Sigmoid colon (tissue), 6 donors: ENCODE measurements at regions not wholly inside any gene's neighbourhood (a gene's known extent, or its start where the extent isn't known, plus 50 kb on each side); places are given as distances from the start of the nearest gene placed in this dataset.

Experiments
- DNase-seq: peaks from one replicate; pipeline ENCODE4 v3.0.0-alpha.2; 2019
- H3K27ac ChIP-seq, 4 donors: fragments of 200-600 bp; sonication (generic); one replicate each; pipeline ENCODE4 v1.5.1; 2016 to 2019; ENCODE audit warnings: mild to moderate bottlenecking in 1 of 4
- H3K27me3 ChIP-seq, 3 donors: fragments of 200-600 bp; sonication (generic); one replicate each; pipeline ENCODE4 v1.5.1; 2019; ENCODE audit warnings: mild to moderate bottlenecking in 1 of 3
- H3K36me3 ChIP-seq, 4 donors: fragments of 200-600 bp; sonication (generic); one replicate each; pipeline ENCODE4 v1.5.1; 2016 to 2019
- H3K4me1 ChIP-seq, 4 donors: fragments of 200-600 bp; sonication (generic); one replicate each; pipeline ENCODE4 v1.5.1; 2017 to 2019
- H3K4me3 ChIP-seq, 4 donors: fragments of 200-600 bp; sonication (generic); one replicate each; pipeline ENCODE4 v1.5.1; 2017 to 2019; ENCODE audit warnings: mild to moderate bottlenecking in 2 of 4, moderate library complexity in 1 of 4
- H3K9me3 ChIP-seq, 4 donors: fragments of 200-600 bp in 3 of 4; sonication (generic) in 3 of 4; one replicate each; pipeline versions ENCODE4 v1.5.1 to v1.6.1; 2013 to 2019
- CTCF ChIP-seq, 4 experiments: fragments of 450-650 bp in 3 of 4; fragments of 200-600 bp in 1 of 4; IDR thresholded peaks; one replicate each; pipeline ENCODE4 v1.5.1; 2016 to 2019; ENCODE audit warnings: antibody characterized with exemption in 4 of 4, mild to moderate bottlenecking in 3 of 4, moderate library complexity in 2 of 4
- EP300 ChIP-seq, 4 donors: sonication (generic); formaldehyde crosslinking; IDR thresholded peaks; one replicate each; pipeline ENCODE4 v1.6.1; 2017; ENCODE audit warnings: antibody characterized with exemption in 4 of 4
- POLR2A ChIP-seq, 2 donors: fragments of 450-650 bp; IDR thresholded peaks; one replicate each; pipeline ENCODE4 v1.6.1; 2016; ENCODE audit warnings: antibody characterized with exemption in 2 of 2, mild to moderate bottlenecking in 2 of 2, moderate library complexity in 2 of 2
- POLR2AphosphoS5 ChIP-seq, 4 donors: sonication (generic); formaldehyde crosslinking; IDR thresholded peaks; one replicate each; pipeline ENCODE4 v1.6.1; 2017; ENCODE audit warnings: antibody characterized with exemption in 4 of 4
- WGBS, 2 donors: extraction: QIAGEN DNeasy Blood & Tissue Kit; methylation state at CpG; one replicate each; pipeline ENCODE4 v1.1.7; 2013; 5-methylcytosine and 5-hydroxymethylcytosine counted together
- intact Hi-C: fragments of 100-400 bp; cut with DNase I; formaldehyde crosslinking; loops from one replicate; pipeline ENCODE4 v1.15.1; 2023
- donor health status: healthy with polysubstance abuse.
- donor health status: healthy.

GRCh38 chr1:229947968-229948367 lies 119.1 kb upstream of the GALNT2 start:
- no peak for TF ChIP-seq CTCF (IDR thresholded peaks at IDR 0.05)
- no peak for TF ChIP-seq POLR2AphosphoS5 (IDR thresholded peaks at IDR 0.05)
- no peak for TF ChIP-seq EP300 (IDR thresholded peaks at IDR 0.05)
- no peak for TF ChIP-seq POLR2A (IDR thresholded peaks at IDR 0.05)
- DNase-seq: no peak
- no peaks in the 10 kb centered on the region for H3K27me3 ChIP-seq
- no peaks in the 10 kb centered on the region for H3K36me3 ChIP-seq
- H3K4me3 ChIP-seq: no peak overlapping the region
- no peaks in the 10 kb centered on the region for H3K4me1 ChIP-seq
- no peak overlapping the region for H3K27ac ChIP-seq
- 90 to 92% methylated on average over 3 of the region's 3 CpGs for WGBS, 2 donors
- H3K9me3 ChIP-seq: no peaks in the 10 kb centered on the region
- intact Hi-C loops: no loop called here

- Histone ChIP-seq H3K27ac (no peak overlapping the region), H3K4me3 (no peak overlapping the region), H3K36me3 (no peaks in the 10 kb centered on the region), H3K4me1 (no peaks in the 10 kb centered on the region), H3K27me3 (no peaks in the 10 kb centered on the region), H3K9me3 (no peaks in the 10 kb centered on the region)
- intact Hi-C loops: no loop called here
- DNase-seq: no peak
- TF ChIP-seq EP300 (IDR thresholded peaks at IDR 0.05) (no peak), POLR2A (IDR thresholded peaks at IDR 0.05) (no peak), POLR2AphosphoS5 (IDR thresholded peaks at IDR 0.05) (no peak), CTCF (IDR thresholded peaks at IDR 0.05) (no peak)
- WGBS, 2 donors: 87 to 89% methylated on average over 9 of the region's 9 CpGs
Observed at GRCh38 chr1:229948438-229948837, 118.6 kb upstream of the GALNT2 start.

GRCh38 chr1:229949500-229949899 lies 117.5 kb upstream of the GALNT2 start:
- WGBS, 2 donors: 56 to 72% methylated on average over 3 of the region's 3 CpGs
- intact Hi-C loops: no loop called here
- no peaks in the 10 kb centered on the region for H3K27me3 ChIP-seq

GRCh38 chr1:229950020-229950419 lies 117.0 kb upstream of the GALNT2 start:
- Histone ChIP-seq H3K36me3 (no peaks in the 10 kb centered on the region), H3K27me3 (no peaks in the 10 kb centered on the region), H3K27ac (no peak overlapping the region), H3K4me1 (no peaks in the 10 kb centered on the region), H3K4me3 (no peak overlapping the region), H3K9me3 (no peaks in the 10 kb centered on the region)
- TF ChIP-seq CTCF (IDR thresholded peaks at IDR 0.05) (no peak), POLR2AphosphoS5 (IDR thresholded peaks at IDR 0.05) (no peak), POLR2A (IDR thresholded peaks at IDR 0.05) (no peak), EP300 (IDR thresholded peaks at IDR 0.05) (no peak)
- 91 to 94% methylated on average over 5 of the region's 5 CpGs for WGBS, 2 donors
- intact Hi-C loops: no loop called here
- no peak for DNase-seq

More at GRCh38 chr1:229949500-229949899, 117.5 kb upstream of the GALNT2 start:
- Histone ChIP-seq H3K4me1 (no peaks in the 10 kb centered on the region), H3K9me3 (no peaks in the 10 kb centered on the region), H3K4me3 (no peak overlapping the region), H3K27ac (no peak overlapping the region), H3K36me3 (no peaks in the 10 kb centered on the region)
- no peak for DNase-seq
- TF ChIP-seq POLR2AphosphoS5 (IDR thresholded peaks at IDR 0.05) (no peak), CTCF (IDR thresholded peaks at IDR 0.05) (no peak), POLR2A (IDR thresholded peaks at IDR 0.05) (no peak), EP300 (IDR thresholded peaks at IDR 0.05) (no peak)

- no peak for TF ChIP-seq POLR2A (IDR thresholded peaks at IDR 0.05)
- 68 to 83% methylated on average over 1 of the region's 1 CpG for WGBS, 2 donors
- no peaks in the 10 kb centered on the region for H3K4me1 ChIP-seq
- no peaks in the 10 kb centered on the region for H3K36me3 ChIP-seq
- no peaks in the 10 kb centered on the region for H3K9me3 ChIP-seq
- H3K27me3 ChIP-seq: no peaks in the 10 kb centered on the region
- no peak for DNase-seq
- H3K4me3 ChIP-seq: no peak overlapping the region
- intact Hi-C loops: no loop called here
- H3K27ac ChIP-seq: no peak overlapping the region
Observed at GRCh38 chr1:229950908-229951307, 116.1 kb upstream of the GALNT2 start.
